Ishikawa (cell line): ENCODE measurements at regions not wholly inside any gene's neighbourhood (a gene's known extent, or its start where the extent isn't known, plus 50 kb on each side); places are given as distances from the start of the nearest gene placed in this dataset.

Experiments
- CEBPB ChIP-seq: IDR thresholded peaks from 2 replicates; pipeline ENCODE4 v1.6.1; 2012
- EGR1 ChIP-seq: IDR thresholded peaks from 2 replicates; pipeline ENCODE4 v1.6.1; 2012
- EP300 ChIP-seq: IDR thresholded peaks from 2 replicates; pipeline ENCODE4 v1.6.1; 2012; ENCODE audit warnings: borderline replicate concordance
- RAD21 ChIP-seq: IDR thresholded peaks from 2 replicates; pipeline ENCODE4 v1.6.1; 2012; ENCODE audit warnings: low read depth
- REST ChIP-seq: IDR thresholded peaks from 2 replicates; pipeline ENCODE4 v1.6.1; 2012; ENCODE audit warnings: low read depth, mild to moderate bottlenecking
- TAF1 ChIP-seq: IDR thresholded peaks from 2 replicates; pipeline ENCODE4 v1.6.1; 2012; ENCODE audit warnings: low read depth, mild to moderate bottlenecking
- TEAD4 ChIP-seq: IDR thresholded peaks from 2 replicates; pipeline ENCODE4 v1.6.1; 2012
- YY1 ChIP-seq: IDR thresholded peaks from 2 replicates; pipeline ENCODE4 v1.6.1; 2012; ENCODE audit warnings: low read depth
- TF ChIP-seq, protein P1 (sequence below): IDR thresholded peaks from 2 replicates; pipeline ENCODE4 v1.6.1; 2012

DNA sequence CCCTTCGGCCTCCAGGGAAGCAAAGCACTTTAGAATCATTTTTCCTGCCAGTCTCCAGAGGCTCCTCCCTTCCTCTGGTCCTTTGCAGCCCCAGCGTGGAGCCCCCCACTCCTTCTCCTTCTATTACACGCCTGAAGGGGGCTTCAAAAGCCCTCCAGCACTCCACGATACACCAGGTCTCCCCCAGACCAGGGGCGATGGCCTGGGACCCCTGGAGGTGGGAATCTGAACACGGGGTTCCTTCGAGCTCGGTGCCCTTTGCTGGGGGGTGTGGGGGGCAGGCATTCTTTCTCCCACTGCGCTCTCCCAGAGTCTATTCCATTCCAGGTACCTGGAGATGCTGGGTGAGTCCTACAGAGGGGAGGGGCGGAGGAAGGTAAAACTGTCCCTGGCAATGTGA is 97.6 kb downstream of the HMX1 start:
- no peak for TF ChIP-seq EP300
- TF ChIP-seq REST, result no peak
- TF ChIP-seq, protein P1, sequence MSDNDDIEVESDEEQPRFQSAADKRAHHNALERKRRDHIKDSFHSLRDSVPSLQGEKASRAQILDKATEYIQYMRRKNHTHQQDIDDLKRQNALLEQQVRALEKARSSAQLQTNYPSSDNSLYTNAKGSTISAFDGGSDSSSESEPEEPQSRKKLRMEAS, result no peak
- TF ChIP-seq CEBPB, result no peak
- no peak for TF ChIP-seq TAF1
- no peak for TF ChIP-seq RAD21
- no peak for TF ChIP-seq YY1
- TF ChIP-seq EGR1, result no peak
- no peak for TF ChIP-seq TEAD4
